ENCODE measurements at regions not wholly inside any gene's neighbourhood (a gene's known extent, or its start where the extent isn't known, plus 50 kb on each side); places are given as distances from the start of the nearest gene placed in this dataset.

DNA sequence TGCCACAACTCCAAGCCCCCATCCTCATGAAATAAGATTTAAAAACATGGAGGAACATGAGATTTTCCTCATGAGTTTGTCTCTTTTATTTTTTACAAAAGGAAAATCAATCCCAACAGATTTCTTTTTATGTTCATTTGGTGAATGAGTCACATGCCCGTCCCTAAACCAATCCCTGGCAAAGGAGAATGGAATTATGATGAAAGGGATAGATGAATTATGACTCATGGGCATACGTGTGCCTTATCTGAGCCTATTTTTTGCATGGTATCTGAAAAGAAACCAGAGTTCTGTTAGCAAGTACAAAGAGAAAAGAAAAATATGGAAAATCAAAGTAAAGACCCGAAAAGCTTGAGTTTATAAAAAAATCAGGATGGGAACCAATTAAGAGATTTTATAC lies 267.5 kb upstream of the TMEM161B start:
- TF ChIP-seq CTCF (IDR thresholded peaks at IDR 0.05) = no peak
- no peak for TF ChIP-seq POLR2A (IDR thresholded peaks at IDR 0.05)
